HEK293 (cell line): ENCODE measurements at regions not wholly inside any gene's neighbourhood (a gene's known extent, or its start where the extent isn't known, plus 50 kb on each side); places are given as distances from the start of the nearest gene placed in this dataset.

ENCODE experiments used
- CTCF ChIA-PET: fragments of 350-600 bp; formaldehyde crosslinking; extraction: SDS; loops from one replicate; lab custom pipeline; 2021; ENCODE audit warnings: antibody characterized with exemption; lab: Yijun Ruan, JAX
- POLR2A ChIA-PET: fragments of 300-600 bp; formaldehyde crosslinking; extraction: SDS; loops from one replicate; lab custom pipeline; 2020; ENCODE audit warnings: antibody characterized with exemption, inconsistent platforms; lab: Yijun Ruan, JAX
- H3K27ac ChIP-seq: fragments of 200-500 bp; sonication (Bioruptor generic); 2 replicates; pipeline ENCODE4 v1.5.1; 2014; ENCODE audit warnings: low read depth, low read length, control low read depth, inconsistent platforms; ENCODE audit errors: extremely low read depth
- H3K36me3 ChIP-seq, 2 experiments: fragments of 200-500 bp in 1 of 2; sonication (Bioruptor generic) in 1 of 2; 1 replicate in 1 of 2; 2 replicates in 1 of 2; pipeline ENCODE4 v1.5.1; 2014 to 2017; ENCODE audit warnings: inconsistent platforms in 2 of 2, low read length in 2 of 2; ENCODE audit not compliant: control insufficient read depth in 2 of 2, insufficient read depth in 1 of 2
- H3K4me1 ChIP-seq: fragments of 200-500 bp; sonication (Bioruptor generic); 2 replicates; pipeline ENCODE4 v1.5.1; 2014; ENCODE audit warnings: mild to moderate bottlenecking, low read length, inconsistent platforms; ENCODE audit not compliant: control insufficient read depth, insufficient read depth
- H3K4me3 ChIP-seq: 2 replicates; pipeline ENCODE4 v1.5.1; 2011; ENCODE audit warnings: low read depth, mild to moderate bottlenecking, control low read depth, low read length, moderate library complexity
- H3K9me3 ChIP-seq: fragments of 200-500 bp; sonication (Bioruptor generic); 2 replicates; pipeline ENCODE4 v1.5.1; 2014; ENCODE audit warnings: low read depth, low read length, inconsistent platforms; ENCODE audit not compliant: control insufficient read depth, insufficient read depth
- KLF1 ChIP-seq: fragments of 450-650 bp; formaldehyde crosslinking; IDR thresholded peaks from 2 replicates; pipeline ENCODE4 v1.5.1; 2016; ENCODE audit warnings: missing biosample characterization, missing genetic modification characterization
- KLF8 ChIP-seq: fragments of 450-650 bp; formaldehyde crosslinking; IDR thresholded peaks from 2 replicates; pipeline ENCODE4 v1.5.1; 2016; ENCODE audit warnings: missing biosample characterization, missing genetic modification characterization
- OSR2 ChIP-seq: fragments of 450-650 bp; formaldehyde crosslinking; IDR thresholded peaks from 2 replicates; pipeline ENCODE4 v1.5.1; 2016; ENCODE audit warnings: missing biosample characterization, missing genetic modification characterization
- SCRT1 ChIP-seq: fragments of 450-650 bp; formaldehyde crosslinking; IDR thresholded peaks from 2 replicates; pipeline ENCODE4 v1.5.1; 2016; ENCODE audit warnings: missing biosample characterization, missing genetic modification characterization, borderline replicate concordance
- SP7 ChIP-seq: fragments of 450-650 bp; formaldehyde crosslinking; IDR thresholded peaks from 2 replicates; pipeline ENCODE4 v1.5.1; 2016; ENCODE audit warnings: missing biosample characterization, missing genetic modification characterization
- ZBTB17 ChIP-seq: fragments of 450-650 bp; formaldehyde crosslinking; IDR thresholded peaks from 2 replicates; pipeline ENCODE4 v1.5.1; 2016; ENCODE audit warnings: missing biosample characterization, missing genetic modification characterization
- ZFHX2 ChIP-seq: fragments of 450-650 bp; formaldehyde crosslinking; conservative IDR thresholded peaks from 2 replicates; pipeline ENCODE4 v1.5.1; 2016; ENCODE audit warnings: missing biosample characterization, missing genetic modification characterization
- ZFP41 ChIP-seq: fragments of 450-650 bp; formaldehyde crosslinking; IDR thresholded peaks from 2 replicates; pipeline ENCODE4 v1.5.1; 2016; ENCODE audit warnings: missing biosample characterization, missing genetic modification characterization, borderline replicate concordance
- ZNF10 ChIP-seq: fragments of 450-650 bp; formaldehyde crosslinking; IDR thresholded peaks from 2 replicates; pipeline ENCODE4 v1.5.1; 2017; ENCODE audit warnings: missing biosample characterization, missing genetic modification characterization
- ZNF121 ChIP-seq: fragments of 450-650 bp; formaldehyde crosslinking; IDR thresholded peaks from 2 replicates; pipeline ENCODE4 v1.5.1; 2016; ENCODE audit warnings: missing biosample characterization, missing genetic modification characterization
- ZNF140 ChIP-seq: fragments of 450-650 bp; formaldehyde crosslinking; IDR thresholded peaks from 2 replicates; pipeline ENCODE4 v1.5.1; 2016; ENCODE audit warnings: missing biosample characterization, missing genetic modification characterization
- ZNF157 ChIP-seq: fragments of 450-650 bp; formaldehyde crosslinking; IDR thresholded peaks from 2 replicates; pipeline ENCODE4 v1.5.1; 2016; ENCODE audit warnings: missing biosample characterization, missing genetic modification characterization
- ZNF2 ChIP-seq: fragments of 450-650 bp; formaldehyde crosslinking; IDR thresholded peaks from 2 replicates; pipeline ENCODE4 v1.5.1; 2016; ENCODE audit warnings: missing biosample characterization, missing genetic modification characterization
- ZNF223 ChIP-seq: fragments of 450-650 bp; formaldehyde crosslinking; IDR thresholded peaks from 2 replicates; pipeline ENCODE4 v1.5.1; 2016; ENCODE audit warnings: missing biosample characterization, missing genetic modification characterization
- ZNF404 ChIP-seq: fragments of 450-650 bp; formaldehyde crosslinking; IDR thresholded peaks from 2 replicates; pipeline ENCODE4 v1.5.1; 2017; ENCODE audit warnings: missing biosample characterization, missing genetic modification characterization
- ZNF514 ChIP-seq: fragments of 450-650 bp; formaldehyde crosslinking; IDR thresholded peaks from 2 replicates; pipeline ENCODE4 v1.5.1; 2016; ENCODE audit warnings: missing biosample characterization, missing genetic modification characterization
- ZNF548 ChIP-seq: fragments of 450-650 bp; formaldehyde crosslinking; IDR thresholded peaks from 2 replicates; pipeline ENCODE4 v1.5.1; 2016; ENCODE audit warnings: missing biosample characterization, missing genetic modification characterization
- ZNF555 ChIP-seq: fragments of 450-650 bp; formaldehyde crosslinking; conservative IDR thresholded peaks from 2 replicates; pipeline ENCODE4 v1.5.1; 2017; ENCODE audit warnings: missing biosample characterization, mild to moderate bottlenecking, missing genetic modification characterization, inconsistent platforms
- ZNF623 ChIP-seq: fragments of 450-650 bp; formaldehyde crosslinking; IDR thresholded peaks from 2 replicates; pipeline ENCODE4 v1.5.1; 2016; ENCODE audit warnings: missing biosample characterization, missing genetic modification characterization
- ZNF629 ChIP-seq: fragments of 450-650 bp; formaldehyde crosslinking; IDR thresholded peaks from 2 replicates; pipeline ENCODE4 v1.5.1; 2017; ENCODE audit warnings: missing biosample characterization, missing genetic modification characterization
- ZNF791 ChIP-seq: fragments of 450-650 bp; formaldehyde crosslinking; IDR thresholded peaks from 2 replicates; pipeline ENCODE4 v1.5.1; 2016; ENCODE audit warnings: missing biosample characterization, missing genetic modification characterization
- ZNF830 ChIP-seq: fragments of 450-650 bp; IDR thresholded peaks from 2 replicates; pipeline ENCODE4 v1.5.0; 2018; ENCODE audit warnings: missing biosample characterization, missing genetic modification characterization, low read depth, mild to moderate bottlenecking, moderate library complexity
- TF ChIP-seq, protein P1 (sequence below): fragments of 450-650 bp; formaldehyde crosslinking; IDR thresholded peaks from 2 replicates; pipeline ENCODE4 v1.5.1; 2016; ENCODE audit warnings: missing biosample characterization, missing genetic modification characterization
- TF ChIP-seq, protein P2 (sequence below): fragments of 450-650 bp; formaldehyde crosslinking; IDR thresholded peaks from 2 replicates; pipeline ENCODE4 v1.5.1; 2017; ENCODE audit warnings: missing biosample characterization, missing genetic modification characterization
- TF ChIP-seq, protein P3 (sequence below): fragments of 450-650 bp; IDR thresholded peaks from 2 replicates; pipeline ENCODE4 v1.5.1; 2018; ENCODE audit warnings: missing biosample characterization, mild to moderate bottlenecking, missing genetic modification characterization
- TF ChIP-seq, protein P4 (sequence below): fragments of 450-650 bp; formaldehyde crosslinking; optimal IDR thresholded peaks from 2 replicates; pipeline ENCODE3; 2016; ENCODE audit warnings: missing biosample characterization, mild to moderate bottlenecking, missing genetic modification characterization
- TF ChIP-seq, protein P5 (sequence below): fragments of 450-650 bp; formaldehyde crosslinking; IDR thresholded peaks from 2 replicates; pipeline ENCODE4 v1.5.1; 2016; ENCODE audit warnings: missing biosample characterization, missing genetic modification characterization
- TF ChIP-seq, protein P6 (sequence below): fragments of 450-650 bp; formaldehyde crosslinking; IDR thresholded peaks from 2 replicates; pipeline ENCODE4 v1.5.1; 2016; ENCODE audit warnings: missing biosample characterization, missing genetic modification characterization

DNA sequence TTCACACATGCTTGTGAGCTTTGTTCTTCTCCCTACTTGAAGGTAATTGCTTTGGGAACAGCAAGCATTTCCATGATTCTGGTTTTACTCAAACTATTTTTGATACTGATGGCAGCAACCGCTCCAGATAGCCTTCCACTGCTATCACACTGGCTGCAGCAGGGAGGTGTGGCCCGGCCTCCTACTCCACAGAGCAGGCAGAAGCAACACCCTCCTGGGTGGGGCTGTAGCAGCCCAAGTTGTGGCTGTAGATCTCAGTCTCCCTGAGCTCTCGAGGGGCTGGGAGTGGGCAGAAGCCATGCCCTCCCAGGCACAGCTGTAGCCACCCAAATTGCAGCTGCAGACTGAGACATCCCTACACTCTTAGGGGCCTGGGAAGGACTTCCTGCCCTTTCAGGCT lies 878.8 kb upstream of the GBE1 start:
- no peak overlapping the region for H3K4me3 ChIP-seq
- no peaks in the 10 kb centered on the region for H3K36me3 ChIP-seq
- ChIA-PET CTCF (no interaction called here), POLR2A (no interaction called here)
- H3K9me3 ChIP-seq, result no peaks in the 10 kb centered on the region
- TF ChIP-seq ZNF629 (tag by site-specific recombination), result no peak
- TF ChIP-seq ZNF404 (tag by site-specific recombination), result no peak
- TF ChIP-seq, protein P1, sequence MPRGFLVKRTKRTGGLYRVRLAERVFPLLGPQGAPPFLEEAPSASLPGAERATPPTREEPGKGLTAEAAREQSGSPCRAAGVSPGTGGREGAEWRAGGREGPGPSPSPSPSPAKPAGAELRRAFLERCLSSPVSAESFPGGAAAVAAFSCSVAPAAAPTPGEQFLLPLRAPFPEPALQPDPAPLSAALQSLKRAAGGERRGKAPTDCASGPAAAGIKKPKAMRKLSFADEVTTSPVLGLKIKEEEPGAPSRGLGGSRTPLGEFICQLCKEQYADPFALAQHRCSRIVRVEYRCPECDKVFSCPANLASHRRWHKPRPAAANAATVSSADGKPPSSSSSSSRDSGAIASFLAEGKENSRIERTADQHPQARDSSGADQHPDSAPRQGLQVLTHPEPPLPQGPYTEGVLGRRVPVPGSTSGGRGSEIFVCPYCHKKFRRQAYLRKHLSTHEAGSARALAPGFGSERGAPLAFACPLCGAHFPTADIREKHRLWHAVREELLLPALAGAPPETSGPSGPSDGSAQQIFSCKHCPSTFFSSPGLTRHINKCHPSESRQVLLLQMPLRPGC (tag by site-specific recombination), result no peak
- TF ChIP-seq SP7 (tag by site-specific recombination), result no peak
- no peak for TF ChIP-seq ZNF555 (tag by site-specific recombination)
- TF ChIP-seq, protein P2, sequence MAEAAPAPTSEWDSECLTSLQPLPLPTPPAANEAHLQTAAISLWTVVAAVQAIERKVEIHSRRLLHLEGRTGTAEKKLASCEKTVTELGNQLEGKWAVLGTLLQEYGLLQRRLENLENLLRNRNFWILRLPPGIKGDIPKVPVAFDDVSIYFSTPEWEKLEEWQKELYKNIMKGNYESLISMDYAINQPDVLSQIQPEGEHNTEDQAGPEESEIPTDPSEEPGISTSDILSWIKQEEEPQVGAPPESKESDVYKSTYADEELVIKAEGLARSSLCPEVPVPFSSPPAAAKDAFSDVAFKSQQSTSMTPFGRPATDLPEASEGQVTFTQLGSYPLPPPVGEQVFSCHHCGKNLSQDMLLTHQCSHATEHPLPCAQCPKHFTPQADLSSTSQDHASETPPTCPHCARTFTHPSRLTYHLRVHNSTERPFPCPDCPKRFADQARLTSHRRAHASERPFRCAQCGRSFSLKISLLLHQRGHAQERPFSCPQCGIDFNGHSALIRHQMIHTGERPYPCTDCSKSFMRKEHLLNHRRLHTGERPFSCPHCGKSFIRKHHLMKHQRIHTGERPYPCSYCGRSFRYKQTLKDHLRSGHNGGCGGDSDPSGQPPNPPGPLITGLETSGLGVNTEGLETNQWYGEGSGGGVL (tag by site-specific recombination), result no peak
- no peak for TF ChIP-seq ZNF2 (tag by site-specific recombination)
- TF ChIP-seq, protein P3, sequence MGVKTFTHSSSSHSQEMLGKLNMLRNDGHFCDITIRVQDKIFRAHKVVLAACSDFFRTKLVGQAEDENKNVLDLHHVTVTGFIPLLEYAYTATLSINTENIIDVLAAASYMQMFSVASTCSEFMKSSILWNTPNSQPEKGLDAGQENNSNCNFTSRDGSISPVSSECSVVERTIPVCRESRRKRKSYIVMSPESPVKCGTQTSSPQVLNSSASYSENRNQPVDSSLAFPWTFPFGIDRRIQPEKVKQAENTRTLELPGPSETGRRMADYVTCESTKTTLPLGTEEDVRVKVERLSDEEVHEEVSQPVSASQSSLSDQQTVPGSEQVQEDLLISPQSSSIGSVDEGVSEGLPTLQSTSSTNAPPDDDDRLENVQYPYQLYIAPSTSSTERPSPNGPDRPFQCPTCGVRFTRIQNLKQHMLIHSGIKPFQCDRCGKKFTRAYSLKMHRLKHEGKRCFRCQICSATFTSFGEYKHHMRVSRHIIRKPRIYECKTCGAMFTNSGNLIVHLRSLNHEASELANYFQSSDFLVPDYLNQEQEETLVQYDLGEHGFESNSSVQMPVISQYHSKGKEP (tag by site-specific recombination), result no peak
- TF ChIP-seq OSR2 (tag by site-specific recombination), result no peak
- TF ChIP-seq ZFP41, result no peak
- no peak for TF ChIP-seq KLF8 (tag by site-specific recombination)
- TF ChIP-seq ZNF830, result no peak
- TF ChIP-seq, protein P4, sequence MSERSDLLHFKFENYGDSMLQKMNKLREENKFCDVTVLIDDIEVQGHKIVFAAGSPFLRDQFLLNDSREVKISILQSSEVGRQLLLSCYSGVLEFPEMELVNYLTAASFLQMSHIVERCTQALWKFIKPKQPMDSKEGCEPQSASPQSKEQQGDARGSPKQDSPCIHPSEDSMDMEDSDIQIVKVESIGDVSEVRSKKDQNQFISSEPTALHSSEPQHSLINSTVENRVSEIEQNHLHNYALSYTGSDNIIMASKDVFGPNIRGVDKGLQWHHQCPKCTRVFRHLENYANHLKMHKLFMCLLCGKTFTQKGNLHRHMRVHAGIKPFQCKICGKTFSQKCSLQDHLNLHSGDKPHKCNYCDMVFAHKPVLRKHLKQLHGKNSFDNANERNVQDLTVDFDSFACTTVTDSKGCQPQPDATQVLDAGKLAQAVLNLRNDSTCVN (tag by site-specific recombination), result no peak
- TF ChIP-seq ZNF223, result no peak
- no peak for TF ChIP-seq ZNF10
- no peak for TF ChIP-seq ZNF140
- TF ChIP-seq ZFHX2 (tag by site-specific recombination), result no peak
- TF ChIP-seq SCRT1 (tag by site-specific recombination), result no peak
- no peak for TF ChIP-seq ZNF514 (tag by site-specific recombination)
- TF ChIP-seq KLF1 (tag by site-specific recombination), result no peak
- H3K4me1 ChIP-seq, result no peaks in the 10 kb centered on the region
- H3K27ac ChIP-seq, result no peak overlapping the region

DNA sequence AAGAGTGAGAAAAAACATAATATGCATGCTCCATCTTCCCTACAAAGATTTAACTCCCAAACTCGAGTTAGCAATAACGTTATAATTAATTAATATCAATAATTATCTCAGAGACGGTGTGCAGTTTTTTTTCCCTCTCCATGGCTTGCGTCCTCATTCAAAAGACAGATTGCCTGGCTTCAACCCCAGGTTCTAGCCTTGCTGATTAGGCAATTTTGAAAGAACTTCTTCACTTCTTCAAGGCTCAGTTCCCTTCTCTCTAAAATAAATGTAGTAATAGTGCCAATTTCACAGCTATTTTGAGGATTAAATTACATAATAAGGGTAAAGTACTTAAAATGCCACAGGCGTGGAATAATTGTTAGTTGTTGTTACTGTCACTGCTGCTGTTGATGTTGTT lies 876.1 kb upstream of the GBE1 start:
- H3K27ac ChIP-seq, result no peak overlapping the region
- H3K9me3 ChIP-seq, result no peaks in the 10 kb centered on the region
- H3K4me3 ChIP-seq, result no peak overlapping the region
- H3K36me3 ChIP-seq, result no peaks in the 10 kb centered on the region
- H3K4me1 ChIP-seq, result no peaks in the 10 kb centered on the region
- ChIA-PET CTCF (no interaction called here), POLR2A (no interaction called here)
- TF ChIP-seq ZNF791 (tag by site-specific recombination) (no peak), ZNF623 (no peak), ZNF548 (tag by site-specific recombination) (no peak), ZNF157 (tag by site-specific recombination) (no peak), ZBTB17 (tag by site-specific recombination) (no peak), ZNF121 (tag by site-specific recombination) (no peak)
- TF ChIP-seq, protein P5, sequence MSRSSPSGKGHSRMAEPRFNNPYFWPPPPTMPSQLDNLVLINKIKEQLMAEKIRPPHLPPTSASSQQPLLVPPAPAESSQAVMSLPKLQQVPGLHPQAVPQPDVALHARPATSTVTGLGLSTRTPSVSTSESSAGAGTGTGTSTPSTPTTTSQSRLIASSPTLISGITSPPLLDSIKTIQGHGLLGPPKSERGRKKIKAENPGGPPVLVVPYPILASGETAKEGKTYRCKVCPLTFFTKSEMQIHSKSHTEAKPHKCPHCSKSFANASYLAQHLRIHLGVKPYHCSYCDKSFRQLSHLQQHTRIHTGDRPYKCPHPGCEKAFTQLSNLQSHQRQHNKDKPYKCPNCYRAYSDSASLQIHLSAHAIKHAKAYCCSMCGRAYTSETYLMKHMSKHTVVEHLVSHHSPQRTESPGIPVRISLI (tag by site-specific recombination), result no peak
- TF ChIP-seq, protein P6, sequence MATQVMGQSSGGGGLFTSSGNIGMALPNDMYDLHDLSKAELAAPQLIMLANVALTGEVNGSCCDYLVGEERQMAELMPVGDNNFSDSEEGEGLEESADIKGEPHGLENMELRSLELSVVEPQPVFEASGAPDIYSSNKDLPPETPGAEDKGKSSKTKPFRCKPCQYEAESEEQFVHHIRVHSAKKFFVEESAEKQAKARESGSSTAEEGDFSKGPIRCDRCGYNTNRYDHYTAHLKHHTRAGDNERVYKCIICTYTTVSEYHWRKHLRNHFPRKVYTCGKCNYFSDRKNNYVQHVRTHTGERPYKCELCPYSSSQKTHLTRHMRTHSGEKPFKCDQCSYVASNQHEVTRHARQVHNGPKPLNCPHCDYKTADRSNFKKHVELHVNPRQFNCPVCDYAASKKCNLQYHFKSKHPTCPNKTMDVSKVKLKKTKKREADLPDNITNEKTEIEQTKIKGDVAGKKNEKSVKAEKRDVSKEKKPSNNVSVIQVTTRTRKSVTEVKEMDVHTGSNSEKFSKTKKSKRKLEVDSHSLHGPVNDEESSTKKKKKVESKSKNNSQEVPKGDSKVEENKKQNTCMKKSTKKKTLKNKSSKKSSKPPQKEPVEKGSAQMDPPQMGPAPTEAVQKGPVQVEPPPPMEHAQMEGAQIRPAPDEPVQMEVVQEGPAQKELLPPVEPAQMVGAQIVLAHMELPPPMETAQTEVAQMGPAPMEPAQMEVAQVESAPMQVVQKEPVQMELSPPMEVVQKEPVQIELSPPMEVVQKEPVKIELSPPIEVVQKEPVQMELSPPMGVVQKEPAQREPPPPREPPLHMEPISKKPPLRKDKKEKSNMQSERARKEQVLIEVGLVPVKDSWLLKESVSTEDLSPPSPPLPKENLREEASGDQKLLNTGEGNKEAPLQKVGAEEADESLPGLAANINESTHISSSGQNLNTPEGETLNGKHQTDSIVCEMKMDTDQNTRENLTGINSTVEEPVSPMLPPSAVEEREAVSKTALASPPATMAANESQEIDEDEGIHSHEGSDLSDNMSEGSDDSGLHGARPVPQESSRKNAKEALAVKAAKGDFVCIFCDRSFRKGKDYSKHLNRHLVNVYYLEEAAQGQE, result no peak
